ENCODE measurements at regions not wholly inside any gene's neighbourhood (a gene's known extent, or its start where the extent isn't known, plus 50 kb on each side); places are given as distances from the start of the nearest gene placed in this dataset.

DNA sequence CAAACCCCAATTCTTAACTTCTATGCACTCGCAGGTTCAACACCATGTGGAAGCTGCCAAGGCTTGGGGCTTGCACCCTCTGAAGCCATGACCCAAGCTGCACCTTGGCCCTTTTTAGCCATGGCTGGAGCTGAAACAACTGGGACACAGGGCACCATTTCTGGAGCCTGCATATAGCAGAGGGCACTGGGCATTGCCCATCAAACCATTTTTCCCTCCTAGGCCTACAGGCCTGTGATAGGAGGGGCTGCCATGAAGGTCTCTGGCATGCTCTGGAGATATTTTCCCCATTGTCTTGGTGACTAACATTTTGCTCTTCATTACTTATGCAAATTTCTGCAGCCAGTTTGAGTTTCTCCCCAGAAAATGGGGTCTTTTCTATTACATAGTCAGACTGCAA lies 484.7 kb downstream of the EPHA7 start:
- TF ChIP-seq, protein P1, sequence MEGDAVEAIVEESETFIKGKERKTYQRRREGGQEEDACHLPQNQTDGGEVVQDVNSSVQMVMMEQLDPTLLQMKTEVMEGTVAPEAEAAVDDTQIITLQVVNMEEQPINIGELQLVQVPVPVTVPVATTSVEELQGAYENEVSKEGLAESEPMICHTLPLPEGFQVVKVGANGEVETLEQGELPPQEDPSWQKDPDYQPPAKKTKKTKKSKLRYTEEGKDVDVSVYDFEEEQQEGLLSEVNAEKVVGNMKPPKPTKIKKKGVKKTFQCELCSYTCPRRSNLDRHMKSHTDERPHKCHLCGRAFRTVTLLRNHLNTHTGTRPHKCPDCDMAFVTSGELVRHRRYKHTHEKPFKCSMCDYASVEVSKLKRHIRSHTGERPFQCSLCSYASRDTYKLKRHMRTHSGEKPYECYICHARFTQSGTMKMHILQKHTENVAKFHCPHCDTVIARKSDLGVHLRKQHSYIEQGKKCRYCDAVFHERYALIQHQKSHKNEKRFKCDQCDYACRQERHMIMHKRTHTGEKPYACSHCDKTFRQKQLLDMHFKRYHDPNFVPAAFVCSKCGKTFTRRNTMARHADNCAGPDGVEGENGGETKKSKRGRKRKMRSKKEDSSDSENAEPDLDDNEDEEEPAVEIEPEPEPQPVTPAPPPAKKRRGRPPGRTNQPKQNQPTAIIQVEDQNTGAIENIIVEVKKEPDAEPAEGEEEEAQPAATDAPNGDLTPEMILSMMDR (conservative IDR thresholded peaks at IDR 0.05; ENCODE audit: low read depth, low read length), result no peak
- TF ChIP-seq EZH2 (IDR thresholded peaks at IDR 0.05; ENCODE audit: borderline replicate concordance, low read depth, low read length, poor library complexity, severe bottlenecking), result no peak

Data from A673 (cell line).